ENCODE measurements at regions not wholly inside any gene's neighbourhood (a gene's known extent, or its start where the extent isn't known, plus 50 kb on each side); places are given as distances from the start of the nearest gene placed in this dataset.

- no peak for DNase-seq
Measured at GRCh38 chr10:29923416-29923965, 135.9 kb downstream of the JCAD start.

- no peak for DNase-seq
Measured at GRCh38 chr10:29922892-29923291, 136.5 kb downstream of the JCAD start.

GRCh38 chr10:29922226-29922625 is 137.2 kb downstream of the JCAD start:
- no peak for DNase-seq

- DNase-seq: no peak
Measured at GRCh38 chr10:29921071-29921446, 138.3 kb downstream of the JCAD start.

- DNase-seq: no peak
Measured at GRCh38 chr10:29920408-29921070, 138.8 kb downstream of the JCAD start.

GRCh38 chr10:29918623-29919400 is 140.6 kb downstream of the JCAD start:
- no peak for DNase-seq

- DNase-seq: no peak
Measured at GRCh38 chr10:29917311-29917710, 142.1 kb downstream of the JCAD start.

- no peak for DNase-seq
Measured at GRCh38 chr10:29916669-29917068, 142.7 kb downstream of the JCAD start.

- DNase-seq: no peak
Measured at GRCh38 chr10:29914986-29915785, 144.2 kb downstream of the JCAD start.

GRCh38 chr10:29908962-29909361 is 150.4 kb downstream of the JCAD start:
- no peak for DNase-seq

- no peak for DNase-seq
Measured at GRCh38 chr10:29900865-29901264, 158.5 kb downstream of the JCAD start.

- no peak for DNase-seq
Measured at GRCh38 chr10:29897999-29898716, 161.2 kb downstream of the JCAD start.

GRCh38 chr10:29897430-29897829 is 162.0 kb downstream of the JCAD start:
- DNase-seq: no peak

- DNase-seq: no peak
Measured at GRCh38 chr10:29896053-29896452, 163.3 kb downstream of the JCAD start.

GRCh38 chr10:29895456-29895855 is 163.9 kb downstream of the JCAD start:
- DNase-seq: no peak

GRCh38 chr10:29888321-29888720 is 171.1 kb downstream of the JCAD start:
- DNase-seq: no peak

- no peak for DNase-seq
Measured at GRCh38 chr10:29886299-29886698, 173.1 kb downstream of the JCAD start.

GRCh38 chr10:29883231-29883630 is 176.2 kb downstream of the JCAD start:
- no peak for DNase-seq

GRCh38 chr10:29882766-29883165 is 176.6 kb downstream of the JCAD start:
- DNase-seq: no peak

- no peak for DNase-seq
Measured at GRCh38 chr10:29881811-29882210, 177.6 kb downstream of the JCAD start.

- no peak for DNase-seq
Measured at GRCh38 chr10:29881336-29881771, 178.0 kb downstream of the JCAD start.

- no peak for DNase-seq
Measured at GRCh38 chr10:29880856-29881255, 178.5 kb downstream of the JCAD start.

- no peak for DNase-seq
Measured at GRCh38 chr10:29879862-29880261, 179.5 kb downstream of the JCAD start.

Data from AML-193 (cell line).